ENCODE measurements at regions not wholly inside any gene's neighbourhood (a gene's known extent, or its start where the extent isn't known, plus 50 kb on each side); places are given as distances from the start of the nearest gene placed in this dataset.
"Not testable (repeated sequence)": the region's sequence is repeated elsewhere in the genome, so short reads cannot be mapped to it uniquely, and the experiment has no call there.

- Mint-ChIP-seq H3K9me3 (peaks cover 0 to 26% (median 5%) of the 10 kb centered on the region in 9 donors), H3K4me1 (no peaks in the 10 kb centered on the region), H3K36me3 (no peaks in the 10 kb centered on the region), H3K27me3 (no peaks in the 10 kb centered on the region), H3K4me3 (no peak overlapping the region), H3K27ac (no peak overlapping the region)
- POLR2A ChIA-PET = no interaction called here
- DNase-seq (no peak), ATAC-seq (no peak)
These were observed 1014.1 kb upstream of the NUDT12 start for GRCh38 chr5:104576677-104577076.

- Mint-ChIP-seq H3K4me1 (no peaks in the 10 kb centered on the region), H3K9me3 (peaks cover 0 to 26% (median 5%) of the 10 kb centered on the region in 9 donors), H3K27ac (no peak overlapping the region), H3K4me3 (no peak overlapping the region), H3K36me3 (no peaks in the 10 kb centered on the region), H3K27me3 (no peaks in the 10 kb centered on the region)
- no peak for ATAC-seq
- POLR2A ChIA-PET = no interaction called here
- no peak for DNase-seq
These were observed 1011.5 kb upstream of the NUDT12 start for GRCh38 chr5:104573949-104574709.

GRCh38 chr5:104569621-104570020, 1007.0 kb upstream of the NUDT12 start:
- Mint-ChIP-seq H3K4me1 (no peaks in the 10 kb centered on the region), H3K4me3 (no peak overlapping the region), H3K27ac (no peak overlapping the region), H3K9me3 (peaks cover 0 to 19% (median 6%) of the 10 kb centered on the region in 9 donors), H3K36me3 (no peaks in the 10 kb centered on the region), H3K27me3 (no peaks in the 10 kb centered on the region)
- POLR2A ChIA-PET = no interaction called here
- ATAC-seq = no peak
- DNase-seq = no peak

GRCh38 chr5:104564530-104564929, 1001.9 kb upstream of the NUDT12 start:
- Mint-ChIP-seq H3K9me3 (peaks cover 0 to 34% (median 7%) of the 10 kb centered on the region in 9 donors), H3K27ac (no peak overlapping the region), H3K27me3 (no peaks in the 10 kb centered on the region), H3K4me3 (no peak overlapping the region), H3K4me1 (no peaks in the 10 kb centered on the region), H3K36me3 (no peaks in the 10 kb centered on the region)
- DNase-seq (no peak), ATAC-seq (no peak)
- POLR2A ChIA-PET = no interaction called here

- DNase-seq (no peak), ATAC-seq (no peak)
- Mint-ChIP-seq H3K36me3 (peaks cover 0 to 4% (median 0%) of the 10 kb centered on the region in 3 donors), H3K9me3 (peaks cover 0 to 32% (median 10%) of the 10 kb centered on the region in 9 donors), H3K4me3 (no peak overlapping the region), H3K27ac (no peak overlapping the region), H3K4me1 (no peaks in the 10 kb centered on the region), H3K27me3 (no peaks in the 10 kb centered on the region)
- POLR2A ChIA-PET = no interaction called here
These were observed 994.4 kb upstream of the NUDT12 start for GRCh38 chr5:104556957-104557356.

- H3K36me3 Mint-ChIP-seq = no peaks in the 10 kb centered on the region
- H3K27me3 Mint-ChIP-seq = no peaks in the 10 kb centered on the region
- no peak overlapping the region for H3K27ac Mint-ChIP-seq
- DNase-seq = no peak
- no peaks in the 10 kb centered on the region for H3K4me1 Mint-ChIP-seq
- no peak for ATAC-seq
- H3K4me3 Mint-ChIP-seq = no peak overlapping the region
- POLR2A ChIA-PET = no interaction called here
- H3K9me3 Mint-ChIP-seq = peaks cover 0 to 11% (median 8%) of the 10 kb centered on the region in 9 donors
These were observed 989.0 kb upstream of the NUDT12 start for GRCh38 chr5:104551628-104552027.

- H3K4me3 Mint-ChIP-seq, H3K27me3 Mint-ChIP-seq: not testable (repeated sequence)
These were observed 984.3 kb upstream of the NUDT12 start for GRCh38 chr5:104546871-104547270.

GRCh38 chr5:104541141-104541785, 978.7 kb upstream of the NUDT12 start:
- Mint-ChIP-seq H3K36me3 (no peaks in the 10 kb centered on the region), H3K27ac (no peak overlapping the region), H3K4me3 (no peak overlapping the region), H3K4me1 (no peaks in the 10 kb centered on the region), H3K27me3 (no peaks in the 10 kb centered on the region), H3K9me3 (peaks cover 0 to 19% (median 5%) of the 10 kb centered on the region in 9 donors)
- DNase-seq (no peak), ATAC-seq (no peak)
- POLR2A ChIA-PET = no interaction called here

More at GRCh38 chr5:104546871-104547270, 984.3 kb upstream of the NUDT12 start:
- POLR2A ChIA-PET, H3K36me3 Mint-ChIP-seq, H3K27ac Mint-ChIP-seq, H3K4me1 Mint-ChIP-seq, DNase-seq, ATAC-seq: not testable (repeated sequence)
- H3K9me3 Mint-ChIP-seq = peaks cover 0 to 10% (median 5%) of the 10 kb centered on the region in 9 donors

GRCh38 chr5:104540448-104540847, 977.9 kb upstream of the NUDT12 start:
- DNase-seq (no peak), ATAC-seq (no peak)
- H3K36me3 Mint-ChIP-seq = no peaks in the 10 kb centered on the region
- no peak overlapping the region for H3K4me3 Mint-ChIP-seq
- H3K27me3 Mint-ChIP-seq = no peaks in the 10 kb centered on the region
- peaks cover 0 to 19% (median 5%) of the 10 kb centered on the region in 9 donors for H3K9me3 Mint-ChIP-seq
- H3K4me1 Mint-ChIP-seq = no peaks in the 10 kb centered on the region
- POLR2A ChIA-PET = no interaction called here
- no peak overlapping the region for H3K27ac Mint-ChIP-seq

- Mint-ChIP-seq H3K4me3 (no peak overlapping the region), H3K27ac (no peak overlapping the region), H3K4me1 (no peaks in the 10 kb centered on the region), H3K9me3 (peaks cover 0 to 19% (median 10%) of the 10 kb centered on the region in 9 donors), H3K27me3 (no peaks in the 10 kb centered on the region), H3K36me3 (no peaks in the 10 kb centered on the region)
- ATAC-seq (no peak), DNase-seq (no peak)
- POLR2A ChIA-PET = no interaction called here
These were observed 977.2 kb upstream of the NUDT12 start for GRCh38 chr5:104539618-104540350.

- POLR2A ChIA-PET = no interaction called here
- Mint-ChIP-seq H3K4me3 (no peak overlapping the region), H3K9me3 (peaks cover 0 to 19% (median 11%) of the 10 kb centered on the region in 9 donors), H3K27ac (no peak overlapping the region), H3K36me3 (no peaks in the 10 kb centered on the region), H3K4me1 (no peaks in the 10 kb centered on the region), H3K27me3 (no peaks in the 10 kb centered on the region)
- DNase-seq (no peak), ATAC-seq (no peak)
These were observed 976.1 kb upstream of the NUDT12 start for GRCh38 chr5:104538734-104539133.

GRCh38 chr5:104533498-104533897, 970.9 kb upstream of the NUDT12 start:
- Mint-ChIP-seq H3K9me3 (peaks cover 0 to 23% (median 10%) of the 10 kb centered on the region in 9 donors), H3K4me1 (no peaks in the 10 kb centered on the region), H3K4me3 (no peak overlapping the region), H3K27me3 (no peaks in the 10 kb centered on the region), H3K27ac (no peak overlapping the region), H3K36me3 (no peaks in the 10 kb centered on the region)
- no peak for DNase-seq
- POLR2A ChIA-PET = no interaction called here
- no peak for ATAC-seq

GRCh38 chr5:104526866-104527265, 964.3 kb upstream of the NUDT12 start:
- H3K27ac Mint-ChIP-seq = no peak overlapping the region
- DNase-seq (no peak), ATAC-seq (no peak)
- H3K27me3 Mint-ChIP-seq = no peaks in the 10 kb centered on the region
- POLR2A ChIA-PET = no interaction called here
- H3K4me1 Mint-ChIP-seq = no peaks in the 10 kb centered on the region
- H3K4me3 Mint-ChIP-seq = no peak overlapping the region
- no peaks in the 10 kb centered on the region for H3K36me3 Mint-ChIP-seq
- peaks cover 0 to 14% (median 6%) of the 10 kb centered on the region in 9 donors for H3K9me3 Mint-ChIP-seq

Measured in naive thymus-derived CD8-positive, alpha-beta T cell (primary cell).